ENCODE measurements at regions not wholly inside any gene's neighbourhood (a gene's known extent, or its start where the extent isn't known, plus 50 kb on each side); places are given as distances from the start of the nearest gene placed in this dataset.

GRCh38 chr21:24988941-24989340 is 618.3 kb downstream of the MRPL39 start:
- no peak overlapping the region for H2BK120ac ChIP-seq (ENCODE audit: low read depth, low read length)
- no peak overlapping the region for H3K4ac ChIP-seq (ENCODE audit: low read depth, low read length)
- no peak overlapping the region for H3K56ac ChIP-seq (ENCODE audit: low read length)
- H3K79me1 ChIP-seq (ENCODE audit: low read length): no peaks in the 10 kb centered on the region
- H3K4me1 ChIP-seq (ENCODE audit: control insufficient read depth, low read depth, low read length): no peaks in the 10 kb centered on the region
- H4K8ac ChIP-seq (ENCODE audit: low read depth, low read length): no peak overlapping the region
- no peaks in the 10 kb centered on the region for H3K36me3 ChIP-seq (ENCODE audit: control insufficient read depth, insufficient read depth, low read length)
- no peaks in the 10 kb centered on the region for H3K79me2 ChIP-seq (ENCODE audit: control insufficient read depth, insufficient read depth, low read length)
- no peaks in the 10 kb centered on the region for H3K27me3 ChIP-seq (ENCODE audit: insufficient read depth, low read length, poor library complexity)
- H3K18ac ChIP-seq (ENCODE audit: low read length): no peak overlapping the region
- no peak overlapping the region for H3K9ac ChIP-seq (ENCODE audit: low read length)
- H2BK5ac ChIP-seq (ENCODE audit: low read length): no peak overlapping the region
- no peak overlapping the region for H2AK5ac ChIP-seq (ENCODE audit: low read length)
- no peak for DNase-seq
- no peak overlapping the region for H4K5ac ChIP-seq (ENCODE audit: low read length)
- H3K4me3 ChIP-seq (ENCODE audit: low read length): no peak overlapping the region
- no peak overlapping the region for H2BK15ac ChIP-seq (replicated peaks; ENCODE audit: low read depth)
- WGBS (ENCODE audit: extremely low coverage, insufficient coverage, low lambda C conversion rate): no CpG with 5 or more reads among the region's 8 CpGs
- no peak overlapping the region for H3K4me2 ChIP-seq (ENCODE audit: low read length)
- H3K27ac ChIP-seq (ENCODE audit: low read depth, low read length): no peak overlapping the region
- no peak overlapping the region for H3K23ac ChIP-seq (ENCODE audit: low read length)

- H2BK5ac ChIP-seq (ENCODE audit: low read length): no peak overlapping the region
- no peak overlapping the region for H2AK5ac ChIP-seq (ENCODE audit: low read length)
- H3K4me1 ChIP-seq (ENCODE audit: control insufficient read depth, low read depth, low read length): no peaks in the 10 kb centered on the region
- no peak overlapping the region for H4K5ac ChIP-seq (ENCODE audit: low read length)
- no peak overlapping the region for H4K8ac ChIP-seq (ENCODE audit: low read depth, low read length)
- H3K56ac ChIP-seq (ENCODE audit: low read length): no peak overlapping the region
- no peak overlapping the region for H2BK120ac ChIP-seq (ENCODE audit: low read depth, low read length)
- H3K4ac ChIP-seq (ENCODE audit: low read depth, low read length): no peak overlapping the region
- WGBS (ENCODE audit: extremely low coverage, insufficient coverage, low lambda C conversion rate): no CpG with 5 or more reads among the region's 1 CpG
- no peak overlapping the region for H3K4me2 ChIP-seq (ENCODE audit: low read length)
- no peaks in the 10 kb centered on the region for H3K36me3 ChIP-seq (ENCODE audit: control insufficient read depth, insufficient read depth, low read length)
- H3K27me3 ChIP-seq (ENCODE audit: insufficient read depth, low read length, poor library complexity): no peaks in the 10 kb centered on the region
- H3K79me1 ChIP-seq (ENCODE audit: low read length): no peaks in the 10 kb centered on the region
- DNase-seq: no peak
- H2BK15ac ChIP-seq (replicated peaks; ENCODE audit: low read depth): no peak overlapping the region
- no peak overlapping the region for H3K18ac ChIP-seq (ENCODE audit: low read length)
- H3K4me3 ChIP-seq (ENCODE audit: low read length): no peak overlapping the region
- no peak overlapping the region for H3K27ac ChIP-seq (ENCODE audit: low read depth, low read length)
- H3K23ac ChIP-seq (ENCODE audit: low read length): no peak overlapping the region
- H3K9ac ChIP-seq (ENCODE audit: low read length): no peak overlapping the region
- no peaks in the 10 kb centered on the region for H3K79me2 ChIP-seq (ENCODE audit: control insufficient read depth, insufficient read depth, low read length)
These were observed 631.0 kb downstream of the MRPL39 start for GRCh38 chr21:24976238-24976637.

- H2BK15ac ChIP-seq (replicated peaks; ENCODE audit: low read depth): no peak overlapping the region
- H3K36me3 ChIP-seq (ENCODE audit: control insufficient read depth, insufficient read depth, low read length): no peaks in the 10 kb centered on the region
- no peak overlapping the region for H2AK5ac ChIP-seq (ENCODE audit: low read length)
- no peaks in the 10 kb centered on the region for H3K4me1 ChIP-seq (ENCODE audit: control insufficient read depth, low read depth, low read length)
- H2BK5ac ChIP-seq (ENCODE audit: low read length): no peak overlapping the region
- no peak overlapping the region for H3K18ac ChIP-seq (ENCODE audit: low read length)
- H2BK120ac ChIP-seq (ENCODE audit: low read depth, low read length): no peak overlapping the region
- no peak overlapping the region for H3K23ac ChIP-seq (ENCODE audit: low read length)
- H3K4me2 ChIP-seq (ENCODE audit: low read length): no peak overlapping the region
- no peak overlapping the region for H3K4me3 ChIP-seq (ENCODE audit: low read length)
- H3K79me1 ChIP-seq (ENCODE audit: low read length): no peaks in the 10 kb centered on the region
- no peak overlapping the region for H3K27ac ChIP-seq (ENCODE audit: low read depth, low read length)
- no CpG with 5 or more reads among the region's 1 CpG for WGBS (ENCODE audit: extremely low coverage, insufficient coverage, low lambda C conversion rate)
- H4K8ac ChIP-seq (ENCODE audit: low read depth, low read length): no peak overlapping the region
- no peak overlapping the region for H3K9ac ChIP-seq (ENCODE audit: low read length)
- H3K79me2 ChIP-seq (ENCODE audit: control insufficient read depth, insufficient read depth, low read length): no peaks in the 10 kb centered on the region
- H3K56ac ChIP-seq (ENCODE audit: low read length): no peak overlapping the region
- DNase-seq: no peak
- no peak overlapping the region for H4K5ac ChIP-seq (ENCODE audit: low read length)
- no peak overlapping the region for H3K4ac ChIP-seq (ENCODE audit: low read depth, low read length)
- H3K27me3 ChIP-seq (ENCODE audit: insufficient read depth, low read length, poor library complexity): no peaks in the 10 kb centered on the region
These were observed 638.2 kb downstream of the MRPL39 start for GRCh38 chr21:24969068-24969467.

GRCh38 chr21:24955275-24955961 is 651.9 kb downstream of the MRPL39 start:
- WGBS (ENCODE audit: extremely low coverage, insufficient coverage, low lambda C conversion rate): no CpG with 5 or more reads among the region's 6 CpGs
- H3K4me1 ChIP-seq (ENCODE audit: control insufficient read depth, low read depth, low read length): no peaks in the 10 kb centered on the region
- DNase-seq: no peak
- H3K4me2 ChIP-seq (ENCODE audit: low read length): no peak overlapping the region
- no peak overlapping the region for H3K4ac ChIP-seq (ENCODE audit: low read depth, low read length)
- H3K9ac ChIP-seq (ENCODE audit: low read length): no peak overlapping the region
- no peak overlapping the region for H3K4me3 ChIP-seq (ENCODE audit: low read length)
- H2AK5ac ChIP-seq (ENCODE audit: low read length): no peak overlapping the region
- H3K18ac ChIP-seq (ENCODE audit: low read length): no peak overlapping the region
- H3K56ac ChIP-seq (ENCODE audit: low read length): no peak overlapping the region
- H3K27me3 ChIP-seq (ENCODE audit: insufficient read depth, low read length, poor library complexity): no peaks in the 10 kb centered on the region
- no peak overlapping the region for H2BK120ac ChIP-seq (ENCODE audit: low read depth, low read length)
- no peak overlapping the region for H4K5ac ChIP-seq (ENCODE audit: low read length)
- no peak overlapping the region for H2BK5ac ChIP-seq (ENCODE audit: low read length)
- H3K79me2 ChIP-seq (ENCODE audit: control insufficient read depth, insufficient read depth, low read length): no peaks in the 10 kb centered on the region
- no peak overlapping the region for H3K27ac ChIP-seq (ENCODE audit: low read depth, low read length)
- no peak overlapping the region for H3K23ac ChIP-seq (ENCODE audit: low read length)
- no peaks in the 10 kb centered on the region for H3K79me1 ChIP-seq (ENCODE audit: low read length)
- no peaks in the 10 kb centered on the region for H3K36me3 ChIP-seq (ENCODE audit: control insufficient read depth, insufficient read depth, low read length)
- no peak overlapping the region for H4K8ac ChIP-seq (ENCODE audit: low read depth, low read length)
- no peak overlapping the region for H2BK15ac ChIP-seq (replicated peaks; ENCODE audit: low read depth)

- H3K4ac ChIP-seq (ENCODE audit: low read depth, low read length): no peak overlapping the region
- H2AK5ac ChIP-seq (ENCODE audit: low read length): no peak overlapping the region
- no peaks in the 10 kb centered on the region for H3K4me1 ChIP-seq (ENCODE audit: control insufficient read depth, low read depth, low read length)
- H2BK15ac ChIP-seq (replicated peaks; ENCODE audit: low read depth): no peak overlapping the region
- no peaks in the 10 kb centered on the region for H3K79me2 ChIP-seq (ENCODE audit: control insufficient read depth, insufficient read depth, low read length)
- no peak overlapping the region for H3K27ac ChIP-seq (ENCODE audit: low read depth, low read length)
- no CpG with 5 or more reads among the region's 4 CpGs for WGBS (ENCODE audit: extremely low coverage, insufficient coverage, low lambda C conversion rate)
- no peaks in the 10 kb centered on the region for H3K27me3 ChIP-seq (ENCODE audit: insufficient read depth, low read length, poor library complexity)
- no peak overlapping the region for H2BK5ac ChIP-seq (ENCODE audit: low read length)
- no peak overlapping the region for H3K4me3 ChIP-seq (ENCODE audit: low read length)
- H3K4me2 ChIP-seq (ENCODE audit: low read length): no peak overlapping the region
- H3K9ac ChIP-seq (ENCODE audit: low read length): no peak overlapping the region
- H3K36me3 ChIP-seq (ENCODE audit: control insufficient read depth, insufficient read depth, low read length): no peaks in the 10 kb centered on the region
- no peak overlapping the region for H4K5ac ChIP-seq (ENCODE audit: low read length)
- no peaks in the 10 kb centered on the region for H3K79me1 ChIP-seq (ENCODE audit: low read length)
- H2BK120ac ChIP-seq (ENCODE audit: low read depth, low read length): no peak overlapping the region
- no peak overlapping the region for H3K23ac ChIP-seq (ENCODE audit: low read length)
- no peak overlapping the region for H3K18ac ChIP-seq (ENCODE audit: low read length)
- no peak for DNase-seq
- H3K56ac ChIP-seq (ENCODE audit: low read length): no peak overlapping the region
- H4K8ac ChIP-seq (ENCODE audit: low read depth, low read length): no peak overlapping the region
These were observed 659.1 kb downstream of the MRPL39 start for GRCh38 chr21:24948186-24948585.

- Histone ChIP-seq H3K27ac (ENCODE audit: low read depth, low read length) (no peak overlapping the region), H2BK15ac (replicated peaks; ENCODE audit: low read depth) (no peak overlapping the region), H3K27me3 (ENCODE audit: insufficient read depth, low read length, poor library complexity) (no peaks in the 10 kb centered on the region), H3K79me2 (ENCODE audit: control insufficient read depth, insufficient read depth, low read length) (no peaks in the 10 kb centered on the region), H4K8ac (ENCODE audit: low read depth, low read length) (no peak overlapping the region), H2AK5ac (ENCODE audit: low read length) (no peak overlapping the region), H3K9ac (ENCODE audit: low read length) (no peak overlapping the region), H3K18ac (ENCODE audit: low read length) (no peak overlapping the region), H3K79me1 (ENCODE audit: low read length) (no peaks in the 10 kb centered on the region), H3K56ac (ENCODE audit: low read length) (no peak overlapping the region), H3K23ac (ENCODE audit: low read length) (no peak overlapping the region), H2BK5ac (ENCODE audit: low read length) (no peak overlapping the region), H3K36me3 (ENCODE audit: control insufficient read depth, insufficient read depth, low read length) (no peaks in the 10 kb centered on the region), H3K4me3 (ENCODE audit: low read length) (no peak overlapping the region), H3K4ac (ENCODE audit: low read depth, low read length) (no peak overlapping the region), H4K5ac (ENCODE audit: low read length) (no peak overlapping the region), H3K4me2 (ENCODE audit: low read length) (no peak overlapping the region), H2BK120ac (ENCODE audit: low read depth, low read length) (no peak overlapping the region), H3K4me1 (ENCODE audit: control insufficient read depth, low read depth, low read length) (no peaks in the 10 kb centered on the region)
- DNase-seq: no peak
These were observed 661.4 kb downstream of the MRPL39 start for GRCh38 chr21:24945910-24946309.
